H9 (cell line): ENCODE measurements at regions not wholly inside any gene's neighbourhood (a gene's known extent, or its start where the extent isn't known, plus 50 kb on each side); places are given as distances from the start of the nearest gene placed in this dataset.

Source experiments
- DNase-seq: peaks from one replicate; pipeline ENCODE4 v3.0.0-alpha.2; 2017
- H2AFZ ChIP-seq: one replicate; pipeline ENCODE4 v1.6.1; 2013; ENCODE audit warnings: mild to moderate bottlenecking, low read length, control low read depth, moderate library complexity
- H2AK5ac ChIP-seq: 2 replicates; pipeline ENCODE4 v1.6.1; 2013; ENCODE audit warnings: low read length, control low read depth, mixed read lengths; ENCODE audit not compliant: insufficient read length
- H2BK120ac ChIP-seq: one replicate; pipeline ENCODE4 v1.6.1; 2013; ENCODE audit warnings: low read depth, mild to moderate bottlenecking, low read length, control low read depth, inconsistent platforms; ENCODE audit not compliant: poor library complexity, severe bottlenecking
- H2BK12ac ChIP-seq: 2 replicates; pipeline ENCODE4 v1.6.1; 2013; ENCODE audit warnings: low read length, control low read depth, mixed read lengths, low read depth; ENCODE audit not compliant: insufficient read length
- H2BK15ac ChIP-seq: 2 replicates; pipeline ENCODE4 v1.6.1; 2013; ENCODE audit warnings: low read depth, low read length, control low read depth
- H2BK20ac ChIP-seq: one replicate; pipeline ENCODE4 v1.6.1; 2013; ENCODE audit warnings: low read depth, mild to moderate bottlenecking, low read length, control low read depth, inconsistent platforms; ENCODE audit not compliant: poor library complexity, severe bottlenecking
- H2BK5ac ChIP-seq: 2 replicates; pipeline ENCODE4 v1.6.1; 2013; ENCODE audit warnings: low read length, control low read depth, mixed read lengths; ENCODE audit not compliant: insufficient read length
- H3K14ac ChIP-seq: 2 replicates; pipeline ENCODE4 v1.6.1; 2013; ENCODE audit warnings: low read length, control low read depth; ENCODE audit not compliant: insufficient read depth
- H3K18ac ChIP-seq: 2 replicates; pipeline ENCODE4 v1.6.1; 2013; ENCODE audit warnings: low read depth, mild to moderate bottlenecking, mixed read lengths, low read length, control low read depth; ENCODE audit not compliant: insufficient read length
- H3K23ac ChIP-seq: 2 replicates; pipeline ENCODE4 v1.6.1; 2013; ENCODE audit warnings: low read length, control low read depth, mixed read lengths, low read depth; ENCODE audit not compliant: insufficient read length
- H3K23me2 ChIP-seq: 2 replicates; pipeline ENCODE4 v1.6.1; 2013; ENCODE audit warnings: low read depth, mild to moderate bottlenecking, mixed read lengths, low read length, control low read depth; ENCODE audit not compliant: insufficient read length, poor library complexity, severe bottlenecking
- H3K27ac ChIP-seq: 2 replicates; pipeline ENCODE4 v1.5.1; 2013; ENCODE audit warnings: low read length, control low read depth, mixed read lengths, low read depth; ENCODE audit not compliant: insufficient read length
- H3K27me3 ChIP-seq: 2 replicates; pipeline ENCODE4 v1.6.1; 2013; ENCODE audit warnings: low read length, control low read depth, inconsistent platforms; ENCODE audit not compliant: insufficient read depth
- H3K4ac ChIP-seq: 2 replicates; pipeline ENCODE4 v1.6.1; 2013; ENCODE audit warnings: low read depth, mild to moderate bottlenecking, control low read depth, inconsistent platforms, low read length, moderate library complexity
- H3K4me1 ChIP-seq: 2 replicates; pipeline ENCODE4 v1.6.1; 2013; ENCODE audit warnings: low read length, control low read depth, inconsistent platforms; ENCODE audit not compliant: insufficient read depth
- H3K4me2 ChIP-seq: 2 replicates; pipeline ENCODE4 v1.6.1; 2013; ENCODE audit warnings: low read length, control low read depth, mixed read lengths; ENCODE audit not compliant: insufficient read length, insufficient read depth
- H3K56ac ChIP-seq: 2 replicates; pipeline ENCODE4 v1.6.1; 2013; ENCODE audit warnings: low read depth, mild to moderate bottlenecking, mixed read lengths, low read length, control low read depth; ENCODE audit not compliant: insufficient read length
- H3K79me1 ChIP-seq: 2 replicates; pipeline ENCODE4 v1.6.1; 2013; ENCODE audit warnings: low read depth, mild to moderate bottlenecking, moderate library complexity, low read length, control low read depth, inconsistent platforms; ENCODE audit not compliant: insufficient read depth, poor library complexity, severe bottlenecking
- H3K79me2 ChIP-seq: 2 replicates; pipeline ENCODE4 v1.6.1; 2013; ENCODE audit warnings: low read length, control low read depth, inconsistent platforms; ENCODE audit not compliant: insufficient read depth
- H3K9ac ChIP-seq: 2 replicates; pipeline ENCODE4 v1.6.1; 2013; ENCODE audit warnings: low read length, control low read depth, mixed read lengths; ENCODE audit not compliant: insufficient read length; ENCODE audit errors: extremely low read depth
- H3K9me3 ChIP-seq: one replicate; pipeline ENCODE4 v1.6.1; 2013; ENCODE audit warnings: low read depth, low read length, inconsistent platforms; ENCODE audit not compliant: control insufficient read depth
- H3T11ph ChIP-seq: one replicate; pipeline ENCODE4 v1.6.1; 2013; ENCODE audit warnings: mild to moderate bottlenecking, low read length, control low read depth, inconsistent platforms
- H4K20me1 ChIP-seq: one replicate; pipeline ENCODE4 v1.6.1; 2013; ENCODE audit not compliant: control insufficient read depth, insufficient read length, insufficient read depth
- H4K5ac ChIP-seq: 2 replicates; pipeline ENCODE4 v1.6.1; 2013; ENCODE audit warnings: low read depth, mild to moderate bottlenecking, mixed read lengths, low read length, control low read depth; ENCODE audit not compliant: insufficient read length
- H4K8ac ChIP-seq: replicated peaks from 2 replicates; pipeline ENCODE4 v1.6.1; 2013; ENCODE audit warnings: low read length, control low read depth, mixed read lengths, low read depth; ENCODE audit not compliant: insufficient read length
- H4K91ac ChIP-seq: 2 replicates; pipeline ENCODE4 v1.6.1; 2013; ENCODE audit warnings: low read depth, mild to moderate bottlenecking, moderate library complexity, mixed read lengths, low read length, control low read depth; ENCODE audit not compliant: insufficient read length
- H3K27ac Mint-ChIP-seq, 3 experiments: 2 replicates in 2 of 3; 3 replicates in 1 of 3; pipeline ENCODE4 v1.8.0; 2020 to 2021; ENCODE audit warnings: mixed read lengths in 3 of 3, mild to moderate bottlenecking in 1 of 3, moderate library complexity in 1 of 3
- H3K27me3 Mint-ChIP-seq: 2 replicates; pipeline ENCODE4 v1.8.0; 2021; ENCODE audit warnings: low read depth, mild to moderate bottlenecking, moderate library complexity, mixed read lengths
- H3K36me3 Mint-ChIP-seq, 3 experiments: 2 replicates in 2 of 3; 3 replicates in 1 of 3; pipeline ENCODE4 v1.8.0; 2020 to 2021; ENCODE audit warnings: low read depth in 3 of 3, mixed read lengths in 3 of 3; ENCODE audit not compliant: insufficient read depth in 1 of 3
- H3K4me1 Mint-ChIP-seq, 2 experiments: 2 replicates each; pipeline ENCODE4 v1.8.0; 2020; ENCODE audit warnings: mixed read lengths in 2 of 2
- H3K4me3 Mint-ChIP-seq, 2 experiments: 2 replicates in 1 of 2; 3 replicates in 1 of 2; pipeline ENCODE4 v1.8.0; 2020 to 2021; ENCODE audit warnings: mild to moderate bottlenecking in 2 of 2, mixed read lengths in 2 of 2, moderate library complexity in 1 of 2
- H3K9me3 Mint-ChIP-seq, 2 experiments: 2 replicates in 1 of 2; 3 replicates in 1 of 2; pipeline ENCODE4 v1.8.0; 2020; ENCODE audit warnings: mild to moderate bottlenecking in 2 of 2, mixed read lengths in 2 of 2, moderate library complexity in 1 of 2
- WGBS: extraction: QIAGEN DNeasy Blood & Tissue Kit; methylation state at CpG from one replicate; pipeline ENCODE4 v1.1.7; 2013; ENCODE audit warnings: missing lambda C conversion rate, low lambda C conversion rate, mixed read lengths; ENCODE audit not compliant: insufficient read length; ENCODE audit errors: extremely low coverage; 5-methylcytosine and 5-hydroxymethylcytosine counted together
- TF ChIP-seq, protein P1 (sequence below): fragments of 200-600 bp; sonication (generic); conservative IDR thresholded peaks from 3 replicates; pipeline ENCODE4 v1.8.0; 2021; ENCODE audit warnings: antibody characterized with exemption, mild to moderate bottlenecking

DNA sequence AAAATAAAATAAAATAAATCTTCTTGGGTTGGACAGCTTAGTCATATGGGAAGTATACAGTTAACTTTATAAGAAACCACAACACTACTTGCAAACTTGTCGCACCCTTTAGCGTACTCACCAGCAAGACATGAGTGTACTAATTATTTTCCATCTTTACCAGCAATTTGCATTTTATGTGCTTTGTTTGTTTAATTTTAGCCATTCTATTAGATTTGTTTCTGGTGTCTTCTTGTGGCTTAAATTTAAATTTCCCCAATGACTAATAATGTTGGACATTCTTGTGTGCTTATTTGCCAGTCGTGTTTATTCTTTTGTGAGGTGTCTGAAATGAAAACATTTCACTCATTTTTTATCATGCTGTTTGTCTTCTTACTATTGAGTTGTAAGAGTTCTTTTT, 1172.2 kb upstream of the CITED2 start:
- H4K8ac ChIP-seq: no peak overlapping the region
- H3K56ac ChIP-seq: no peak overlapping the region
- no peak overlapping the region for H3K4ac ChIP-seq
- no peaks in the 10 kb centered on the region for H3K23me2 ChIP-seq
- H3K27ac Mint-ChIP-seq: no peak overlapping the region
- no peak for DNase-seq
- H3K9me3 Mint-ChIP-seq: peaks cover 0 to 8% of the 10 kb centered on the region in 2 experiments; a peak in 4 of 5 replicates
- no peak overlapping the region for H3T11ph ChIP-seq
- no peak overlapping the region for H3K14ac ChIP-seq
- no peak overlapping the region for H3K23ac ChIP-seq
- TF ChIP-seq, protein P1, sequence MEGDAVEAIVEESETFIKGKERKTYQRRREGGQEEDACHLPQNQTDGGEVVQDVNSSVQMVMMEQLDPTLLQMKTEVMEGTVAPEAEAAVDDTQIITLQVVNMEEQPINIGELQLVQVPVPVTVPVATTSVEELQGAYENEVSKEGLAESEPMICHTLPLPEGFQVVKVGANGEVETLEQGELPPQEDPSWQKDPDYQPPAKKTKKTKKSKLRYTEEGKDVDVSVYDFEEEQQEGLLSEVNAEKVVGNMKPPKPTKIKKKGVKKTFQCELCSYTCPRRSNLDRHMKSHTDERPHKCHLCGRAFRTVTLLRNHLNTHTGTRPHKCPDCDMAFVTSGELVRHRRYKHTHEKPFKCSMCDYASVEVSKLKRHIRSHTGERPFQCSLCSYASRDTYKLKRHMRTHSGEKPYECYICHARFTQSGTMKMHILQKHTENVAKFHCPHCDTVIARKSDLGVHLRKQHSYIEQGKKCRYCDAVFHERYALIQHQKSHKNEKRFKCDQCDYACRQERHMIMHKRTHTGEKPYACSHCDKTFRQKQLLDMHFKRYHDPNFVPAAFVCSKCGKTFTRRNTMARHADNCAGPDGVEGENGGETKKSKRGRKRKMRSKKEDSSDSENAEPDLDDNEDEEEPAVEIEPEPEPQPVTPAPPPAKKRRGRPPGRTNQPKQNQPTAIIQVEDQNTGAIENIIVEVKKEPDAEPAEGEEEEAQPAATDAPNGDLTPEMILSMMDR: no peak
- H2BK20ac ChIP-seq: no peak overlapping the region
- no peaks in the 10 kb centered on the region for H3K9me3 ChIP-seq
- no peaks in the 10 kb centered on the region for H3K4me1 ChIP-seq
- no peaks in the 10 kb centered on the region; a peak in 1 of 7 replicates for H3K36me3 Mint-ChIP-seq
- H4K91ac ChIP-seq: no peak overlapping the region
- no peaks in the 10 kb centered on the region for H3K79me1 ChIP-seq
- no peak overlapping the region for H2AFZ ChIP-seq
- WGBS: no CpG with 5 or more reads among the region's 3 CpGs
- no peaks in the 10 kb centered on the region for H3K27me3 Mint-ChIP-seq
- no peak overlapping the region for H2BK15ac ChIP-seq
- no peaks in the 10 kb centered on the region for H4K20me1 ChIP-seq
- no peak overlapping the region for H2BK120ac ChIP-seq
- no peak overlapping the region for H3K9ac ChIP-seq
- no peak overlapping the region for H2BK12ac ChIP-seq
- no peak overlapping the region for H3K27ac ChIP-seq
- H3K18ac ChIP-seq: no peak overlapping the region
- no peaks in the 10 kb centered on the region for H3K79me2 ChIP-seq
- H3K4me2 ChIP-seq: no peak overlapping the region
- no peak overlapping the region for H2BK5ac ChIP-seq
- no peak overlapping the region for H4K5ac ChIP-seq
- no peaks in the 10 kb centered on the region for H3K4me1 Mint-ChIP-seq
- H3K27me3 ChIP-seq: no peaks in the 10 kb centered on the region
- no peak overlapping the region for H3K4me3 Mint-ChIP-seq
- H2AK5ac ChIP-seq: no peak overlapping the region
